ENCODE measurements at regions not wholly inside any gene's neighbourhood (a gene's known extent, or its start where the extent isn't known, plus 50 kb on each side); places are given as distances from the start of the nearest gene placed in this dataset.
"Not testable (repeated sequence)": the region's sequence is repeated elsewhere in the genome, so short reads cannot be mapped to it uniquely, and the experiment has no call there.

DNA sequence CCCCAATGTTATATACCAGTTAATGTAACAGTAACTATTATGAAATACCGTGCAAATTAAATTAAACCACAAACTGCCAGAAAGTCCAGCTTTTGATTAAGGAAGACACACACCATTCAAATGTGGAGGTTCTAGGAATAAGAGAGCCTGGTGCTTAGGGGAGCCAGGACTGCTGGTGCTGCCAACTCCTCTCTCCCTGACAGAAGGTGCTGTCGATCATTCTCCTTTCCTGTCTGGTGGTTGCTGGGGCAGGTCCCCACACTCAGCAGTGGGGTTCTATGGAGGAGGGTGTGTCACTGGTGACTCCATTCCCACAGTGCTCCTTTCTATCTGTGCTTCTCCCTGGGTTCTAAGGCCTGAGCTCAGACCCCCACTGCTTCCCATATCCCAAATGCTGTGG, 57.9 kb upstream of the ZNG1B start:
- TF ChIP-seq, protein P1, sequence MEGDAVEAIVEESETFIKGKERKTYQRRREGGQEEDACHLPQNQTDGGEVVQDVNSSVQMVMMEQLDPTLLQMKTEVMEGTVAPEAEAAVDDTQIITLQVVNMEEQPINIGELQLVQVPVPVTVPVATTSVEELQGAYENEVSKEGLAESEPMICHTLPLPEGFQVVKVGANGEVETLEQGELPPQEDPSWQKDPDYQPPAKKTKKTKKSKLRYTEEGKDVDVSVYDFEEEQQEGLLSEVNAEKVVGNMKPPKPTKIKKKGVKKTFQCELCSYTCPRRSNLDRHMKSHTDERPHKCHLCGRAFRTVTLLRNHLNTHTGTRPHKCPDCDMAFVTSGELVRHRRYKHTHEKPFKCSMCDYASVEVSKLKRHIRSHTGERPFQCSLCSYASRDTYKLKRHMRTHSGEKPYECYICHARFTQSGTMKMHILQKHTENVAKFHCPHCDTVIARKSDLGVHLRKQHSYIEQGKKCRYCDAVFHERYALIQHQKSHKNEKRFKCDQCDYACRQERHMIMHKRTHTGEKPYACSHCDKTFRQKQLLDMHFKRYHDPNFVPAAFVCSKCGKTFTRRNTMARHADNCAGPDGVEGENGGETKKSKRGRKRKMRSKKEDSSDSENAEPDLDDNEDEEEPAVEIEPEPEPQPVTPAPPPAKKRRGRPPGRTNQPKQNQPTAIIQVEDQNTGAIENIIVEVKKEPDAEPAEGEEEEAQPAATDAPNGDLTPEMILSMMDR (conservative IDR thresholded peaks at IDR 0.05): not testable (repeated sequence)
- TF ChIP-seq ZFX (IDR thresholded peaks at IDR 0.05): not testable (repeated sequence)

All from C4-2B (cell line).